Body of pancreas (tissue), 4 donors: ENCODE measurements at regions not wholly inside any gene's neighbourhood (a gene's known extent, or its start where the extent isn't known, plus 50 kb on each side); places are given as distances from the start of the nearest gene placed in this dataset.

Experiments used
- ATAC-seq: fragments of 150-250 bp; one replicate; pipeline ENCODE4 v1.9.1; 2016
- DNase-seq, 4 donors: peaks; one replicate each; pipeline ENCODE4 v3.0.0-alpha.2; 2019
- H3K27ac ChIP-seq, 4 donors: fragments of 200-600 bp; sonication (generic); 1 replicate in 3 of 4; 2 replicates in 1 of 4; pipeline versions ENCODE4 v1.5.1 to v1.6.1; 2016 to 2019; ENCODE audit warnings: mild to moderate bottlenecking in 1 of 4, mixed read lengths in 1 of 4, moderate library complexity in 1 of 4
- H3K27me3 ChIP-seq, 2 donors: fragments of 200-600 bp; sonication (generic); one replicate each; pipeline ENCODE4 v1.6.0; 2016; ENCODE audit warnings: mild to moderate bottlenecking in 1 of 2
- H3K36me3 ChIP-seq, 2 donors: fragments of 200-600 bp; sonication (generic); replicated peaks in 1 of 2; 2 replicates each; pipeline ENCODE4 v1.5.1; 2016; ENCODE audit warnings: low read depth in 2 of 2; ENCODE audit not compliant: insufficient read depth in 1 of 2
- H3K4me1 ChIP-seq: fragments of 200-600 bp; sonication (generic); one replicate; pipeline ENCODE4 v1.6.0; 2016
- H3K4me3 ChIP-seq, 2 donors: fragments of 200-600 bp; sonication (generic); 1 replicate in 1 of 2; 2 replicates in 1 of 2; pipeline ENCODE4 v1.5.1; 2016 to 2019
- H3K9me3 ChIP-seq, 3 donors: fragments of 200-600 bp; sonication (generic); 1 replicate in 2 of 3; 2 replicates in 1 of 3; pipeline ENCODE4 v1.5.1; 2016
- POLR2A ChIP-seq, 3 donors: fragments of 450-650 bp; IDR thresholded peaks; one replicate each; pipeline ENCODE4 v1.6.1; 2016; ENCODE audit warnings: antibody characterized with exemption in 3 of 3, mild to moderate bottlenecking in 2 of 3
- WGBS, 2 donors: methylation state at CpG; one replicate each; pipeline ENCODE4 v1.1.5; 2017; 5-methylcytosine and 5-hydroxymethylcytosine counted together
- intact Hi-C: fragments of 100-400 bp; cut with DNase I; formaldehyde crosslinking; loops from one replicate; pipeline ENCODE4 v1.15.1; 2023
- TF ChIP-seq, protein P1 (sequence below), 7 experiments: fragments of 450-650 bp in 4 of 7; fragments of 200-600 bp in 3 of 7; sonication (generic) in 3 of 7; IDR thresholded peaks; one replicate each; pipeline ENCODE4 v1.5.1; 2016 to 2019; ENCODE audit warnings: antibody characterized with exemption in 7 of 7

DNA sequence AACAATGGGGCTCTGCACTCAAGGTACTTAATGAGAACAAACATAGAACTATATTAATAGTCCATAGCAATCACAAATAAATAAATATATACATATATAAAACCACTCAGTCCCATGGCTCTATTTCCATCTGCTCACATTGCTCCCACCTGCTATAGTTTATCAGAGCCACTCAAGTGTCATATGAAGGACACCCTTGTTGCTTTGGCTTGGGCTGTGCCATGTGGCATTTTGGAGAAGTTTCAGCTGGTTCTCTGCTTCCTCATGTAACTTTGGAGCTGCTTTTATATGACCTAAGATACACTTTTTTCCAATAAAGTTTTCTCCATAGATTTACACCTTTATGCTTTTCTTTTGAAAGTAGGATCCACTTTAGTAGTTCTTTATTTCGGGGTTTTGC is 126.4 kb downstream of the KCNJ2 start:
- ATAC-seq (no peak), DNase-seq (peak in 1 of 4 donors; percentile 17)
- TF ChIP-seq, protein P1, sequence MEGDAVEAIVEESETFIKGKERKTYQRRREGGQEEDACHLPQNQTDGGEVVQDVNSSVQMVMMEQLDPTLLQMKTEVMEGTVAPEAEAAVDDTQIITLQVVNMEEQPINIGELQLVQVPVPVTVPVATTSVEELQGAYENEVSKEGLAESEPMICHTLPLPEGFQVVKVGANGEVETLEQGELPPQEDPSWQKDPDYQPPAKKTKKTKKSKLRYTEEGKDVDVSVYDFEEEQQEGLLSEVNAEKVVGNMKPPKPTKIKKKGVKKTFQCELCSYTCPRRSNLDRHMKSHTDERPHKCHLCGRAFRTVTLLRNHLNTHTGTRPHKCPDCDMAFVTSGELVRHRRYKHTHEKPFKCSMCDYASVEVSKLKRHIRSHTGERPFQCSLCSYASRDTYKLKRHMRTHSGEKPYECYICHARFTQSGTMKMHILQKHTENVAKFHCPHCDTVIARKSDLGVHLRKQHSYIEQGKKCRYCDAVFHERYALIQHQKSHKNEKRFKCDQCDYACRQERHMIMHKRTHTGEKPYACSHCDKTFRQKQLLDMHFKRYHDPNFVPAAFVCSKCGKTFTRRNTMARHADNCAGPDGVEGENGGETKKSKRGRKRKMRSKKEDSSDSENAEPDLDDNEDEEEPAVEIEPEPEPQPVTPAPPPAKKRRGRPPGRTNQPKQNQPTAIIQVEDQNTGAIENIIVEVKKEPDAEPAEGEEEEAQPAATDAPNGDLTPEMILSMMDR (IDR thresholded peaks at IDR 0.05): no peak
- TF ChIP-seq POLR2A (IDR thresholded peaks at IDR 0.05): no peak
- Histone ChIP-seq H3K36me3 (no peaks in the 10 kb centered on the region), H3K9me3 (no peaks in the 10 kb centered on the region), H3K4me3 (no peak overlapping the region), H3K4me1 (no peaks in the 10 kb centered on the region), H3K27me3 (no peaks in the 10 kb centered on the region), H3K27ac (no peak overlapping the region)
- intact Hi-C loops: no loop called here
- 80 to 83% methylated on average over 1 of the region's 1 CpG for WGBS, 2 donors

DNA sequence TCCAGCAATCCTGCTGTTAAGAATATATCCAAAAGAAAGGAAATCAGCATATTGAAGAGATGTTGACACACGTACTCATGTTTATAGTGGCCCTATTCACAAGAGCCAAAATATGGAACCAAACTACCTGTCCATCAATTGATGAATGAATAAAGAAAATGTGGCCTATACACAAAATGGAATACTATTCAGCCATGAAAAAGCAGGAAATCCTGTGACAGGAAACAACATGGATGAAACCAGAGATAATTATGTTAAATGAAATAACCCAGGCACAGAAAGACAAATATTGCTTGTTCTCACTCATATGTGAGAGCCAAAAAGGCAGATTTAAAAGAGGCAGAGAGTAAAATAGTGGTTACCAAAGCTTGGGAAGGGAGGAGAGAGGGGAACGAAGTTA is 127.1 kb downstream of the KCNJ2 start:
- Histone ChIP-seq H3K9me3 (no peaks in the 10 kb centered on the region), H3K27ac (no peak overlapping the region), H3K4me3 (no peak overlapping the region), H3K36me3 (no peaks in the 10 kb centered on the region), H3K27me3 (no peaks in the 10 kb centered on the region), H3K4me1 (no peaks in the 10 kb centered on the region)
- ATAC-seq (no peak), DNase-seq (no peak)
- WGBS, 2 donors: 63 to 64% methylated on average over 2 of the region's 2 CpGs
- intact Hi-C loops: no loop called here
- TF ChIP-seq POLR2A (IDR thresholded peaks at IDR 0.05): no peak
- TF ChIP-seq, protein P1 (IDR thresholded peaks at IDR 0.05): no peak

DNA sequence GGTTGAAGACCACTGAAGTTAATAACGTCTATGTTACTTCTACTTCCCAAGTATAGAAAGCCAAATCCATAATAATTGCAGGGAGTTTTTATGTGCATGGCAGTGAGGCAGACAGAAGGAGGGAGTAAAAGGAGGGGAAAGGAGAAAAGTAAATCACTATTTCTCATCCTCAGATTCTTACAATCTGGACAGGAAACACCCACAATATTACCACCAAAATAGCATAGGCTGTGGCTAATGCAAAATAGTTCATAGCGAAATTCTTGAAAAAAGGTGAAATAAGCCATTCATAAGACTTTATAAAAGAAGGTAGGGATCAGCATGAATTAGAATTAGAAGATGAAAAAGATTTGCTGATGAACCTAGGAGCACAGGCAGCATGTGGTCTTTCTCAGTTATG is 128.1 kb downstream of the KCNJ2 start:
- no peak for DNase-seq
- no peak for ATAC-seq
- 48 to 63% methylated on average over 2 of the region's 2 CpGs for WGBS, 2 donors
- Histone ChIP-seq H3K36me3 (no peaks in the 10 kb centered on the region), H3K4me1 (no peaks in the 10 kb centered on the region), H3K27ac (no peak overlapping the region), H3K4me3 (no peak overlapping the region), H3K9me3 (no peaks in the 10 kb centered on the region), H3K27me3 (no peaks in the 10 kb centered on the region)
- intact Hi-C loops: no loop called here
- no peak for TF ChIP-seq POLR2A (IDR thresholded peaks at IDR 0.05)
- TF ChIP-seq, protein P1 (IDR thresholded peaks at IDR 0.05): no peak

DNA sequence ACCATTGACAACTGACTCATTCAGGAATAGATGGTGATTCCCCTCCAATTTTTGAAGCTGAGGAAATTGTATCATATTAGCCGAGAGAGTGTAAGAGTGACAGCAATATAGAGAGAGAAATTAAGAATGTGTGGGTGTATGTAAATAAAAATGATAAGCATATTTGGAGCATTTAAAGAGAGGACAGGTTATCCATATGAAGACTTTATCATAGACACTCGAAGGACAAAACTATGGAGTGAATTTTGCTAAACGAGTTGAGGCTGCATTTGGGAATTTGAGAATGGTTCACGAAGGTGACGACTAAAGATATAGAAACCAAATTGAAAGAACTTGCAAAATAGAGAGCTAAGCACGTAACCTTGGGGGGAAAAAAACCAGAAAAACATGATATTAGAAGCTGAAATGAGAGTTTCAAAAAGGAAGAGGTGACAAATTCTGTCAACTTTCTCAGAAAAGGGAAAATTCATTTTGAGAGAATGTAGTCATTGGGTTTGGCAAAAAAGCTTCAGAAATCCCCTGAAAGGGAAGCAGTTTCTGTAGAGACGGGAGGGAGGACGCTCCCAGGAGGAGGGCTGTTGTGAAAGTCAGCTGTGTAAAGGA is 129.7 kb downstream of the KCNJ2 start:
- intact Hi-C loops: no loop called here
- DNase-seq (no peak), ATAC-seq (no peak)
- TF ChIP-seq POLR2A (IDR thresholded peaks at IDR 0.05): no peak
- TF ChIP-seq, protein P1 (IDR thresholded peaks at IDR 0.05): no peak
- H3K36me3 ChIP-seq: no peaks in the 10 kb centered on the region
- H3K27ac ChIP-seq: no peak overlapping the region
- no peaks in the 10 kb centered on the region for H3K27me3 ChIP-seq
- no peaks in the 10 kb centered on the region for H3K9me3 ChIP-seq
- WGBS, 2 donors: 65 to 66% methylated on average over 8 of the region's 8 CpGs
- H3K4me3 ChIP-seq: no peak overlapping the region
- no peaks in the 10 kb centered on the region for H3K4me1 ChIP-seq
